ENCODE measurements at regions not wholly inside any gene's neighbourhood (a gene's known extent, or its start where the extent isn't known, plus 50 kb on each side); places are given as distances from the start of the nearest gene placed in this dataset.

GRCh38 chr7:10655031-10655430 lies 318.6 kb upstream of the PHF14 start:
- TF ChIP-seq POLR2AphosphoS5 (IDR thresholded peaks at IDR 0.05; ENCODE audit: insufficient read depth in 1 of 2, low read depth in 1 of 2): no peak
- TF ChIP-seq POLR2A (IDR thresholded peaks at IDR 0.05): no peak
- no peak for TF ChIP-seq CTCF (IDR thresholded peaks at IDR 0.05)
- H3K36me3 ChIP-seq: no peaks in the 10 kb centered on the region
- H3K4me3 ChIP-seq: no peak overlapping the region
- no peaks in the 10 kb centered on the region for H3K27me3 ChIP-seq
- intact Hi-C loops (cut with DNase I): no loop called here
- H3K9me3 ChIP-seq: no peaks in the 10 kb centered on the region
- H3K27ac ChIP-seq: no peak overlapping the region
- no peak for DNase-seq (ENCODE audit: extremely low spot score in 2 of 2)
- H3K4me1 ChIP-seq: no peaks in the 10 kb centered on the region

DNA sequence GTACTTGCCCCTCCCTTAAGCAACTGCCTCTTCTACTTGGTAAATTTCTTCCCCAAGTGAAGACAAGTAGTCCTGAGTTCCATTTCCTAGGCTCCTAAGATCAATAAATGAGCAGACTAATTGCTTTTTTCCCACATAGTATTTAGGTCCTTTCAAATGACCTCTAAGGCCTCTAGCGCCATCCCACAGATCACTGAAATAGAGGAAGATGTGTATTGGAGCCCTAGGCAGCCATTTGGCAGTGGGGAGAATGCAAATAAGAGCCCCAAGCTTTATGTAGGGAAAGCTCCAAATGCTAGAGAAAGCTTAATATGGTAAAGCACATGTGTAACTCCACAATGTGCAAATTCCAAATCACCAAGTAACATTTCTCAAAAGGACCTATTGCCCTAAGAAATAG lies 316.5 kb upstream of the PHF14 start:
- Histone ChIP-seq H3K9me3 (no peaks in the 10 kb centered on the region), H3K36me3 (no peaks in the 10 kb centered on the region), H3K4me3 (no peak overlapping the region), H3K27ac (no peak overlapping the region), H3K4me1 (no peaks in the 10 kb centered on the region), H3K27me3 (no peaks in the 10 kb centered on the region)
- DNase-seq (ENCODE audit: extremely low spot score in 2 of 2): no peak
- TF ChIP-seq POLR2A (IDR thresholded peaks at IDR 0.05) (no peak), POLR2AphosphoS5 (IDR thresholded peaks at IDR 0.05; ENCODE audit: insufficient read depth in 1 of 2, low read depth in 1 of 2) (no peak), CTCF (IDR thresholded peaks at IDR 0.05) (no peak)
- intact Hi-C loops (cut with DNase I): no loop called here

DNA sequence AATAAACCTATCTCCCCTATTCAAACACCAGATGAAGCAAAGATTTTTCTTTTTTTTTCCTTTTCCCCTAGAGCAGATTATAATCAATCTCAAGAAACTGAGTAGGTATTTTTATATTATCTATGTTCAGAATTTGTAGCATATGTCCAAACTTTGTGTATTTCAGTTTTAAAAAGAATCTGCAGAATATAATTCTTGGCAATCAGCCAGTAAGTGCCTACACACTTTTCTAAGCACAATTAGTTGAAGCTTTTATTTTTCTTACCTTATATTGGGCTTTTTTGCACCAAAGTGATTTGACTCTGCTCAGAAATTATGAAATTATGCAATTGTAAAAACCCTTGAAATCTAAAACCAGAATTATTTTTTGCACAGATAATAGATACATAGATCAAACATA lies 315.8 kb upstream of the PHF14 start:
- no peaks in the 10 kb centered on the region for H3K4me1 ChIP-seq
- no peaks in the 10 kb centered on the region for H3K36me3 ChIP-seq
- TF ChIP-seq POLR2AphosphoS5 (IDR thresholded peaks at IDR 0.05; ENCODE audit: insufficient read depth in 1 of 2, low read depth in 1 of 2): no peak
- no peak for TF ChIP-seq POLR2A (IDR thresholded peaks at IDR 0.05)
- TF ChIP-seq CTCF (IDR thresholded peaks at IDR 0.05): no peak
- no peaks in the 10 kb centered on the region for H3K27me3 ChIP-seq
- DNase-seq (ENCODE audit: extremely low spot score in 2 of 2): no peak
- no peaks in the 10 kb centered on the region for H3K9me3 ChIP-seq
- H3K4me3 ChIP-seq: no peak overlapping the region
- H3K27ac ChIP-seq: no peak overlapping the region
- intact Hi-C loops (cut with DNase I): no loop called here

DNA sequence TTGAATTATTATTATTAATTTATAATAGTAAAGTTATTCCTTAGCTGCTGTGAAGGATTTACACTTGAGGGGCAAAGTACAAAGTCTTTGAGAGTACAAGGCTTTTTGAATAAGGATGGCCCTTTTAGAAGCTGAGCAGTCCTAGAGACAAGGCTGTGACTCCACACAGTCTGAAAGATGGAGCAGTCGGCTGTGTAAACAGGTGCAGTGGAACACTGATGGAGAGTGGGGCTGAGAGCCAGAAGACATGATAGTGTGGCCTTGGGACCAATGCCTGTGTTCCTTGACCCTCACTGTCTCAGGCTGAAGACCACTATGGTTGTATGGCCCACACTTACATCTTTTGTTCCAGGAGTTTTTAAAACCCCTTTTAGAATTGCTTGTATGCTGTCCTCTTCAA lies 311.2 kb upstream of the PHF14 start:
- H3K36me3 ChIP-seq: no peaks in the 10 kb centered on the region
- no peak overlapping the region for H3K4me3 ChIP-seq
- H3K4me1 ChIP-seq: no peaks in the 10 kb centered on the region
- H3K27me3 ChIP-seq: no peaks in the 10 kb centered on the region
- TF ChIP-seq POLR2AphosphoS5 (IDR thresholded peaks at IDR 0.05; ENCODE audit: insufficient read depth in 1 of 2, low read depth in 1 of 2) (no peak), POLR2A (IDR thresholded peaks at IDR 0.05) (no peak), CTCF (IDR thresholded peaks at IDR 0.05) (no peak)
- H3K27ac ChIP-seq: no peak overlapping the region
- H3K9me3 ChIP-seq: no peaks in the 10 kb centered on the region
- no peak for DNase-seq (ENCODE audit: extremely low spot score in 2 of 2)
- intact Hi-C loops (cut with DNase I): no loop called here

GRCh38 chr7:10662982-10663884 lies 310.4 kb upstream of the PHF14 start:
- intact Hi-C loops (cut with DNase I): no loop called here
- Histone ChIP-seq H3K4me3 (no peak overlapping the region), H3K9me3 (no peaks in the 10 kb centered on the region), H3K36me3 (no peaks in the 10 kb centered on the region), H3K27ac (no peak overlapping the region), H3K27me3 (no peaks in the 10 kb centered on the region), H3K4me1 (no peaks in the 10 kb centered on the region)
- no peak for DNase-seq (ENCODE audit: extremely low spot score in 2 of 2)
- no peak for TF ChIP-seq POLR2AphosphoS5 (IDR thresholded peaks at IDR 0.05; ENCODE audit: insufficient read depth in 1 of 2, low read depth in 1 of 2)
